ENCODE measurements at regions not wholly inside any gene's neighbourhood (a gene's known extent, or its start where the extent isn't known, plus 50 kb on each side); places are given as distances from the start of the nearest gene placed in this dataset.

DNA sequence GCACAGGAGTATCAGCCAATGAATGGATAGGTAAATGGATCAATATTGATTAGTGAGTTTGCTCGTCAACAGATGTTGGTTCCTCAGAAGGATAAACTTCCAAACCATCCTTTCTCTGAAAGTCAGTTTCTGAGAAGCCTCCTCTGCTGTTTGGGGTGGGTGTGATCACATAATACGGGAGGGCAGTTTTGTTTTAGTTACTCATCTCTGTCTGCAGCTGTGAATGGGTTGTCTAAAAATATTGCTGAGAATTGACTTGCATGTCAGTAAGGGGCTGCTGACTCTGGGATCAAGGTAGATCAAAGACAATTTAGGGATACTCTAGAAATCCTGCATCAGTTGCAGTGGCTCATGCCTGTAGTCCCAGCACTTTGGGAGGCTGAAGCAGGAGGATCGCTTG, 390.8 kb upstream of the AMELY start:
- H4K8ac ChIP-seq (ENCODE audit: low read depth, low read length), result no peak overlapping the region
- no peak overlapping the region for H2BK120ac ChIP-seq (ENCODE audit: low read depth, low read length)
- no peak overlapping the region for H2AK5ac ChIP-seq (ENCODE audit: low read depth, low read length)
- H3K79me1 ChIP-seq (ENCODE audit: low read depth, low read length), result no peaks in the 10 kb centered on the region
- no peak overlapping the region for H3K14ac ChIP-seq (ENCODE audit: low read length)
- no peak overlapping the region for H3K4ac ChIP-seq (ENCODE audit: low read length)
- DNase-seq (ENCODE audit: low spot score), result no peak
- H2AFZ ChIP-seq (ENCODE audit: low read length), result no peak overlapping the region
- H3K27ac ChIP-seq (replicated peaks; ENCODE audit: low read length), result no peak overlapping the region
- no peak overlapping the region for H4K91ac ChIP-seq (ENCODE audit: low read depth, low read length, poor library complexity)
- no peak overlapping the region for H2BK5ac ChIP-seq (ENCODE audit: low read length)
- no peak overlapping the region for H2BK15ac ChIP-seq (ENCODE audit: low read length)
- H3K27me3 ChIP-seq (ENCODE audit: control insufficient read depth in 3 of 3, insufficient read depth in 3 of 3, low read depth in 1 of 3, low read length in 3 of 3), result no peaks in the 10 kb centered on the region
- no peaks in the 10 kb centered on the region for H3K4me1 ChIP-seq (ENCODE audit: control insufficient read depth in 2 of 2, insufficient read depth in 1 of 2, low read depth in 1 of 2, low read length in 2 of 2)
- no peak overlapping the region for H3K4me2 ChIP-seq (ENCODE audit: insufficient read depth, low read length, poor library complexity, severe bottlenecking)
- H3K9me3 ChIP-seq (replicated peaks in 1 of 2; ENCODE audit: control insufficient read depth in 2 of 2, insufficient read depth in 1 of 2, low read depth in 1 of 2, low read length in 2 of 2), result no peaks in the 10 kb centered on the region
- H3K9ac ChIP-seq (ENCODE audit: low read depth, low read length, poor library complexity), result no peak overlapping the region
- no peak overlapping the region for H3K18ac ChIP-seq (ENCODE audit: low read length)
- H3K4me3 ChIP-seq (ENCODE audit: low read length in 2 of 2), result no peak overlapping the region
- no peak overlapping the region for H3K23ac ChIP-seq (ENCODE audit: low read depth, low read length, poor library complexity)
- peaks cover 0 to 8% of the 10 kb centered on the region in 2 donors for H3K36me3 ChIP-seq (replicated peaks in 1 of 2; ENCODE audit: control insufficient read depth in 2 of 2, insufficient read depth in 2 of 2, low read length in 2 of 2)
- WGBS, 2 donors (ENCODE audit: extremely low coverage in 2 of 2, insufficient read length in 2 of 2, insufficient replicate concordance in 1 of 2), result no CpG with 5 or more reads among the region's 3 CpGs
- H2BK12ac ChIP-seq (ENCODE audit: low read length), result no peak overlapping the region

DNA sequence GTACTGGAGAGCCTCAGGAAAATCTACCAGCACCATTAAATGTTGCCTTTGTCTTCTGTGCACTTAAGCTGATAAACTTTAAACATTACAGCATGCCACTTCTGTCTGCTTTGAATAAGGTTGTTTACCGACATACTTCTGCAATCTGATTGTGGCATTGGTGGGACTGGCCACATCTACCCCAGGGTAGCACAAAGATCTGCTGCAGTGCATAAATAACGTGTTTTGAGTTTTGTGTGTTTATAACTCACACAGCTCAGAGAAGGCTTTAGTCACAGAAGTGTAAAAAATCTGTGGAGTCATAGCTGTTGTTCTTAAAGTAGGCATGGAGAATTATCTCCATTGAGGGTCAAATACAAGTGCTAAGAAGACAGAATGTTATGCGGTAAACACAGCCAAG, 388.4 kb upstream of the AMELY start:
- Histone ChIP-seq H2BK120ac (ENCODE audit: low read depth, low read length) (no peak overlapping the region), H3K14ac (ENCODE audit: low read length) (no peak overlapping the region), H4K91ac (ENCODE audit: low read depth, low read length, poor library complexity) (no peak overlapping the region), H2BK5ac (ENCODE audit: low read length) (no peak overlapping the region), H4K8ac (ENCODE audit: low read depth, low read length) (no peak overlapping the region), H3K23ac (ENCODE audit: low read depth, low read length, poor library complexity) (no peak overlapping the region), H3K4ac (ENCODE audit: low read length) (no peak overlapping the region), H3K18ac (ENCODE audit: low read length) (no peak overlapping the region), H3K4me2 (ENCODE audit: insufficient read depth, low read length, poor library complexity, severe bottlenecking) (no peak overlapping the region), H3K4me1 (ENCODE audit: control insufficient read depth in 2 of 2, insufficient read depth in 1 of 2, low read depth in 1 of 2, low read length in 2 of 2) (no peaks in the 10 kb centered on the region), H2BK12ac (ENCODE audit: low read length) (no peak overlapping the region), H3K27me3 (ENCODE audit: control insufficient read depth in 3 of 3, insufficient read depth in 3 of 3, low read depth in 1 of 3, low read length in 3 of 3) (no peaks in the 10 kb centered on the region), H3K4me3 (ENCODE audit: low read length in 2 of 2) (no peak overlapping the region), H3K79me1 (ENCODE audit: low read depth, low read length) (no peaks in the 10 kb centered on the region), H2AFZ (ENCODE audit: low read length) (no peak overlapping the region), H2AK5ac (ENCODE audit: low read depth, low read length) (no peak overlapping the region), H3K9me3 (replicated peaks in 1 of 2; ENCODE audit: control insufficient read depth in 2 of 2, insufficient read depth in 1 of 2, low read depth in 1 of 2, low read length in 2 of 2) (no peaks in the 10 kb centered on the region), H2BK15ac (ENCODE audit: low read length) (no peak overlapping the region), H3K9ac (ENCODE audit: low read depth, low read length, poor library complexity) (no peak overlapping the region), H3K36me3 (replicated peaks in 1 of 2; ENCODE audit: control insufficient read depth in 2 of 2, insufficient read depth in 2 of 2, low read length in 2 of 2) (peaks cover 0 to 3% of the 10 kb centered on the region in 2 donors), H3K27ac (replicated peaks; ENCODE audit: low read length) (no peak overlapping the region)
- no peak for DNase-seq (ENCODE audit: low spot score)
- WGBS, 2 donors (ENCODE audit: extremely low coverage in 2 of 2, insufficient read length in 2 of 2, insufficient replicate concordance in 1 of 2), result no CpG with 5 or more reads among the region's 3 CpGs

DNA sequence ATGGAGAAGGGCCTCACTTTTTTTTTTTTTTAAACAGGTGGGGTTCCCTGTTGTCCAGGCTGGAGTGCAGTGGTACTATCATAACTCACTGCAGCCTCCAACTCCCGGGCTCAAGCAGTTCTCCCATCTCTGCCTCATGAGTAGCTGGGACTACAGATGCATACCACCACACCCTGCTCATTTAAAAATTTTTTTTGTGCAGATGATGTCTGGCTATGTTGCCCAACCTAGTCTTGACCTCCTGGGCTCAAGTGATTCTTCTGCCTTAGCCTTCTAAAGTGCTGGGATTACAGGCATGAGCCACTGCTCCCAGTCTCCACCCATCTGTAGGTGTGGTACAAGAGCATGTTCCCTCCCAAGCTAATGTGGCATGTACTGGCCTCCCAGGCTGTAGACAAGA, 380.6 kb upstream of the AMELY start:
- no peak overlapping the region for H3K23ac ChIP-seq (ENCODE audit: low read depth, low read length, poor library complexity)
- H2BK15ac ChIP-seq (ENCODE audit: low read length), result no peak overlapping the region
- H3K4me2 ChIP-seq (ENCODE audit: insufficient read depth, low read length, poor library complexity, severe bottlenecking), result no peak overlapping the region
- H3K4ac ChIP-seq (ENCODE audit: low read length), result no peak overlapping the region
- H3K4me1 ChIP-seq (ENCODE audit: control insufficient read depth in 2 of 2, insufficient read depth in 1 of 2, low read depth in 1 of 2, low read length in 2 of 2), result no peaks in the 10 kb centered on the region
- no CpG with 5 or more reads among the region's 1 CpG for WGBS, 2 donors (ENCODE audit: extremely low coverage in 2 of 2, insufficient read length in 2 of 2, insufficient replicate concordance in 1 of 2)
- no peak overlapping the region for H2AK5ac ChIP-seq (ENCODE audit: low read depth, low read length)
- H3K79me1 ChIP-seq (ENCODE audit: low read depth, low read length), result no peaks in the 10 kb centered on the region
- no peaks in the 10 kb centered on the region for H3K27me3 ChIP-seq (ENCODE audit: control insufficient read depth in 3 of 3, insufficient read depth in 3 of 3, low read depth in 1 of 3, low read length in 3 of 3)
- no peak overlapping the region for H2BK12ac ChIP-seq (ENCODE audit: low read length)
- no peak overlapping the region for H2BK120ac ChIP-seq (ENCODE audit: low read depth, low read length)
- H4K91ac ChIP-seq (ENCODE audit: low read depth, low read length, poor library complexity), result no peak overlapping the region
- H3K4me3 ChIP-seq (ENCODE audit: low read length in 2 of 2), result no peak overlapping the region
- H2AFZ ChIP-seq (ENCODE audit: low read length), result no peak overlapping the region
- no peak overlapping the region for H3K18ac ChIP-seq (ENCODE audit: low read length)
- H3K9ac ChIP-seq (ENCODE audit: low read depth, low read length, poor library complexity), result no peak overlapping the region
- DNase-seq (ENCODE audit: low spot score), result no peak
- no peak overlapping the region for H2BK5ac ChIP-seq (ENCODE audit: low read length)
- no peak overlapping the region for H3K27ac ChIP-seq (replicated peaks; ENCODE audit: low read length)
- no peak overlapping the region for H4K8ac ChIP-seq (ENCODE audit: low read depth, low read length)
- no peaks in the 10 kb centered on the region for H3K9me3 ChIP-seq (replicated peaks in 1 of 2; ENCODE audit: control insufficient read depth in 2 of 2, insufficient read depth in 1 of 2, low read depth in 1 of 2, low read length in 2 of 2)
- no peak overlapping the region for H3K14ac ChIP-seq (ENCODE audit: low read length)
- H3K36me3 ChIP-seq (replicated peaks in 1 of 2; ENCODE audit: control insufficient read depth in 2 of 2, insufficient read depth in 2 of 2, low read length in 2 of 2), result no peaks in the 10 kb centered on the region

DNA sequence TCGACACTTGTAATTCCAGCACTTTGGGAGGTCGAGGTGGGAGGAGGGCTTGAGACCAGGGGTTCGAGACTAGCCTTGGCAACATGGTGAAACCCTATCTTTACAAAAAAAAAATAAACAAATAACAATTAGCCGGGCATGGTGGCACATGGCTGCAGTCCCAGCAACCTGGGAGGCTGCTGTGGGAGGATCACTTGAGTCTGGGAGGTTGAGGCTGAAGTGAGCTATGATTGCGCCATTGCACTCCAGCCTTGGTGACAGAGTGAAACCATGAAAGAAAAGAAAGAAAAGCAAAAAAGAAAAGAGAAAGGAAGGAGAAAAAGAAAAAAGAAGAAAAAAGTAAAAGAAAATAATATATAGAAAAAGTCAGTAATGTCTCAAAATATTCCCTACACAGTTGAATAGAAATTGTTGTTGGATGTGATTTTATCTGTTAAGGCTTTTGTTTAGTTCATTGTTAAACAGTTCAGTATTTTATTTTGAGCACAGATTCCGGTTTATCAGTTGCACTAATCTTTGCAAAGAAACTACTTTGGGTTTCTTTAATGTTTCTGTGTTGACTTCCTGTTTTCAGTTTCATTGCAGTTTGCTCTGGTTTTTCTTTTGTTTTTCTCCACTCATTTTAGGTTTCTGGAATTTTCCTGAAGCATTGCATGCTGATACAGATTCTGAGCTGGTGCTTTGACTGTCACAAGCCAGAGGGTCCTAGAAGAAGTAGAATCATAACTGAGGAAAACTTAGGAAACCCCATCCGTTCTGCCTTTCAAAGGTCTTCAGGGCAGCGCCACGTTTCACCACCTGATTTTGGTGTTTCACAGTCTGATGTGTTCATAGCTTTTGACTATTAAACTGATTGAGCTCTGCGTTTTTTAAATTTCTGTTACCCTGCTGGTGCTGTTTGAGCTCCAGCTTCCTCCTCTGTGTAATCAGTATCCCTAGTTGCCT, 378.6 kb upstream of the AMELY start:
- no peak overlapping the region for H4K8ac ChIP-seq (ENCODE audit: low read depth, low read length)
- H3K27me3 ChIP-seq (ENCODE audit: control insufficient read depth in 3 of 3, insufficient read depth in 3 of 3, low read depth in 1 of 3, low read length in 3 of 3), result no peaks in the 10 kb centered on the region
- H2BK5ac ChIP-seq (ENCODE audit: low read length), result no peak overlapping the region
- no peak overlapping the region for H2BK12ac ChIP-seq (ENCODE audit: low read length)
- H3K14ac ChIP-seq (ENCODE audit: low read length), result no peak overlapping the region
- no peak overlapping the region for H3K4me2 ChIP-seq (ENCODE audit: insufficient read depth, low read length, poor library complexity, severe bottlenecking)
- H3K9me3 ChIP-seq (replicated peaks in 1 of 2; ENCODE audit: control insufficient read depth in 2 of 2, insufficient read depth in 1 of 2, low read depth in 1 of 2, low read length in 2 of 2), result no peaks in the 10 kb centered on the region
- no peaks in the 10 kb centered on the region for H3K4me1 ChIP-seq (ENCODE audit: control insufficient read depth in 2 of 2, insufficient read depth in 1 of 2, low read depth in 1 of 2, low read length in 2 of 2)
- no peaks in the 10 kb centered on the region for H3K36me3 ChIP-seq (replicated peaks in 1 of 2; ENCODE audit: control insufficient read depth in 2 of 2, insufficient read depth in 2 of 2, low read length in 2 of 2)
- no peak overlapping the region for H2BK120ac ChIP-seq (ENCODE audit: low read depth, low read length)
- no peak overlapping the region for H2BK15ac ChIP-seq (ENCODE audit: low read length)
- H3K4me3 ChIP-seq (ENCODE audit: low read length in 2 of 2), result no peak overlapping the region
- H3K27ac ChIP-seq (replicated peaks; ENCODE audit: low read length), result no peak overlapping the region
- peaks cover 2% of the 10 kb centered on the region for H3K79me1 ChIP-seq (ENCODE audit: low read depth, low read length)
- H2AFZ ChIP-seq (ENCODE audit: low read length), result no peak overlapping the region
- no CpG with 5 or more reads among the region's 10 CpGs for WGBS, 2 donors (ENCODE audit: extremely low coverage in 2 of 2, insufficient read length in 2 of 2, insufficient replicate concordance in 1 of 2)
- H3K23ac ChIP-seq (ENCODE audit: low read depth, low read length, poor library complexity), result no peak overlapping the region
- DNase-seq (ENCODE audit: low spot score), result no peak
- H4K91ac ChIP-seq (ENCODE audit: low read depth, low read length, poor library complexity), result no peak overlapping the region
- H3K18ac ChIP-seq (ENCODE audit: low read length), result no peak overlapping the region
- H3K9ac ChIP-seq (ENCODE audit: low read depth, low read length, poor library complexity), result no peak overlapping the region
- H3K4ac ChIP-seq (ENCODE audit: low read length), result no peak overlapping the region
- no peak overlapping the region for H2AK5ac ChIP-seq (ENCODE audit: low read depth, low read length)
